22Rv1 (cell line): ENCODE measurements at regions not wholly inside any gene's neighbourhood (a gene's known extent, or its start where the extent isn't known, plus 50 kb on each side); places are given as distances from the start of the nearest gene placed in this dataset.

Experiments
- CTCF ChIP-seq: fragments of 450-650 bp; IDR thresholded peaks from 2 replicates; pipeline ENCODE4 v1.5.1; 2017; ENCODE audit warnings: mild to moderate bottlenecking
- ZFX ChIP-seq: fragments of 450-650 bp; IDR thresholded peaks from 2 replicates; pipeline ENCODE4 v1.6.1; 2017; ENCODE audit warnings: antibody characterized with exemption, borderline replicate concordance

GRCh38 chr17:54524501-54524900 lies 376.2 kb upstream of the TOM1L1 start:
- TF ChIP-seq CTCF (no peak), ZFX (no peak)
